Liver (tissue), 8 donors: ENCODE measurements at regions not wholly inside any gene's neighbourhood (a gene's known extent, or its start where the extent isn't known, plus 50 kb on each side); places are given as distances from the start of the nearest gene placed in this dataset.
"Not testable (repeated sequence)": the region's sequence is repeated elsewhere in the genome, so short reads cannot be mapped to it uniquely, and the experiment has no call there.

ENCODE experiments used
- DNase-seq: peaks from one replicate; pipeline ENCODE4 v3.0.0-alpha.2; 2017; ENCODE audit warnings: low spot score
- H3K27ac ChIP-seq, 2 donors: one replicate each; pipeline ENCODE4 v1.7.0; 2013; ENCODE audit warnings: inconsistent platforms in 2 of 2, low read length in 2 of 2, control low read depth in 1 of 2, low read depth in 1 of 2, mild to moderate bottlenecking in 1 of 2
- H3K27me3 ChIP-seq, 4 donors: one replicate each; pipeline versions ENCODE4 v1.6.1 to v1.7.0; 2013; ENCODE audit warnings: low read length in 3 of 4, inconsistent platforms in 1 of 4, mild to moderate bottlenecking in 1 of 4, moderate library complexity in 1 of 4; ENCODE audit not compliant: control insufficient read depth in 4 of 4, insufficient read depth in 4 of 4
- H3K36me3 ChIP-seq, 4 donors: one replicate each; pipeline versions ENCODE4 v1.6.1 to v1.7.0; 2013; ENCODE audit warnings: low read length in 3 of 4, mild to moderate bottlenecking in 3 of 4, low read depth in 1 of 4, moderate library complexity in 1 of 4; ENCODE audit not compliant: control insufficient read depth in 4 of 4, insufficient read depth in 3 of 4
- H3K4me1 ChIP-seq, 4 donors: one replicate each; pipeline versions ENCODE4 v1.6.1 to v1.7.0; 2013; ENCODE audit warnings: low read length in 3 of 4, mild to moderate bottlenecking in 3 of 4, moderate library complexity in 1 of 4; ENCODE audit not compliant: control insufficient read depth in 4 of 4, insufficient read depth in 4 of 4
- H3K4me3 ChIP-seq, 3 donors: one replicate each; pipeline versions ENCODE4 v1.6.1 to v1.7.0; 2013; ENCODE audit warnings: low read length in 3 of 3, control low read depth in 1 of 3, low read depth in 1 of 3, mild to moderate bottlenecking in 1 of 3
- H3K9ac ChIP-seq, 2 donors: one replicate each; pipeline ENCODE4 v1.7.0; 2013; ENCODE audit warnings: low read length in 2 of 2, mild to moderate bottlenecking in 2 of 2, moderate library complexity in 2 of 2, control low read depth in 1 of 2, low read depth in 1 of 2
- H3K9me3 ChIP-seq, 4 donors: one replicate each; pipeline versions ENCODE4 v1.6.1 to v1.7.0; 2013; ENCODE audit warnings: low read length in 3 of 4; ENCODE audit not compliant: control insufficient read depth in 4 of 4
- ATF3 ChIP-seq: IDR thresholded peaks from 2 replicates; pipeline ENCODE4 v1.6.1; 2016; ENCODE audit warnings: antibody characterized with exemption
- FOXA1 ChIP-seq: IDR thresholded peaks from 2 replicates; pipeline ENCODE4 v1.6.1; 2016; ENCODE audit warnings: antibody characterized with exemption
- HNF4A ChIP-seq, 2 donors: conservative IDR thresholded peaks; 2 replicates each; pipeline ENCODE4 v1.6.1; 2016; ENCODE audit warnings: antibody characterized with exemption in 2 of 2, mild to moderate bottlenecking in 2 of 2
- JUND ChIP-seq, 2 donors: IDR thresholded peaks; 2 replicates each; pipeline ENCODE4 v1.6.1; 2016; ENCODE audit warnings: antibody characterized with exemption in 2 of 2
- NR2F2 ChIP-seq: IDR thresholded peaks from 2 replicates; pipeline ENCODE4 v1.6.1; 2016; ENCODE audit warnings: antibody characterized with exemption
- REST ChIP-seq: IDR thresholded peaks from 2 replicates; pipeline ENCODE4 v1.6.1; 2016; ENCODE audit warnings: antibody characterized with exemption, mild to moderate bottlenecking
- RXRA ChIP-seq, 2 donors: IDR thresholded peaks; 2 replicates each; pipeline ENCODE4 v1.6.1; 2017 to 2018; ENCODE audit warnings: antibody characterized with exemption in 2 of 2, mild to moderate bottlenecking in 1 of 2
- YY1 ChIP-seq: IDR thresholded peaks from 2 replicates; pipeline ENCODE4 v1.6.1; 2016; ENCODE audit warnings: antibody characterized with exemption, mild to moderate bottlenecking
- ZBTB33 ChIP-seq: IDR thresholded peaks from 2 replicates; pipeline ENCODE4 v1.6.1; 2016; ENCODE audit warnings: antibody characterized with exemption
- WGBS: extraction: QIAGEN DNeasy Blood & Tissue Kit; methylation state at CpG from one replicate; pipeline ENCODE4 v1.1.7; 2013; 5-methylcytosine and 5-hydroxymethylcytosine counted together
- TF ChIP-seq, protein P1 (sequence below): fragments of 150-350 bp; IDR thresholded peaks from 2 replicates; pipeline ENCODE4 v1.5.1; 2017; ENCODE audit warnings: improper control_type of control experiment, low read depth, low read length; ENCODE audit not compliant: missing input control
- TF ChIP-seq, protein P2 (sequence below): IDR thresholded peaks from 2 replicates; pipeline ENCODE4 v1.6.1; 2016; ENCODE audit warnings: antibody characterized with exemption
- donor health status: healthy.
- donor health status: healthy.
- donor health status: healthy.
- donor health status: healthy.
- donor health status: healthy.

GRCh38 chrX:98299785-98300184 lies 1416.1 kb downstream of the RPA4 start:
- Histone ChIP-seq H3K9ac (no peak overlapping the region), H3K4me1 (no peaks in the 10 kb centered on the region), H3K4me3 (no peak overlapping the region), H3K27me3 (no peaks in the 10 kb centered on the region), H3K9me3 (peaks cover 0 to 1% (median 0%) of the 10 kb centered on the region in 4 donors), H3K27ac (no peak overlapping the region), H3K36me3 (no peaks in the 10 kb centered on the region)
- TF ChIP-seq HNF4A (conservative IDR thresholded peaks at IDR 0.05) (no peak), ZBTB33 (no peak), NR2F2 (no peak), YY1 (no peak), FOXA1 (no peak), REST (no peak), ATF3 (no peak), RXRA (IDR thresholded peaks at IDR 0.05) (no peak), JUND (IDR thresholded peaks at IDR 0.05) (no peak)
- TF ChIP-seq, protein P1, sequence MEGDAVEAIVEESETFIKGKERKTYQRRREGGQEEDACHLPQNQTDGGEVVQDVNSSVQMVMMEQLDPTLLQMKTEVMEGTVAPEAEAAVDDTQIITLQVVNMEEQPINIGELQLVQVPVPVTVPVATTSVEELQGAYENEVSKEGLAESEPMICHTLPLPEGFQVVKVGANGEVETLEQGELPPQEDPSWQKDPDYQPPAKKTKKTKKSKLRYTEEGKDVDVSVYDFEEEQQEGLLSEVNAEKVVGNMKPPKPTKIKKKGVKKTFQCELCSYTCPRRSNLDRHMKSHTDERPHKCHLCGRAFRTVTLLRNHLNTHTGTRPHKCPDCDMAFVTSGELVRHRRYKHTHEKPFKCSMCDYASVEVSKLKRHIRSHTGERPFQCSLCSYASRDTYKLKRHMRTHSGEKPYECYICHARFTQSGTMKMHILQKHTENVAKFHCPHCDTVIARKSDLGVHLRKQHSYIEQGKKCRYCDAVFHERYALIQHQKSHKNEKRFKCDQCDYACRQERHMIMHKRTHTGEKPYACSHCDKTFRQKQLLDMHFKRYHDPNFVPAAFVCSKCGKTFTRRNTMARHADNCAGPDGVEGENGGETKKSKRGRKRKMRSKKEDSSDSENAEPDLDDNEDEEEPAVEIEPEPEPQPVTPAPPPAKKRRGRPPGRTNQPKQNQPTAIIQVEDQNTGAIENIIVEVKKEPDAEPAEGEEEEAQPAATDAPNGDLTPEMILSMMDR: no peak
- TF ChIP-seq, protein P2, sequence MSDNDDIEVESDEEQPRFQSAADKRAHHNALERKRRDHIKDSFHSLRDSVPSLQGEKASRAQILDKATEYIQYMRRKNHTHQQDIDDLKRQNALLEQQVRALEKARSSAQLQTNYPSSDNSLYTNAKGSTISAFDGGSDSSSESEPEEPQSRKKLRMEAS: no peak
- DNase-seq: no peak

- H3K27me3 ChIP-seq, H3K9me3 ChIP-seq, H3K9ac ChIP-seq, H3K36me3 ChIP-seq, H3K4me3 ChIP-seq, H3K4me1 ChIP-seq, DNase-seq, H3K27ac ChIP-seq: not testable (repeated sequence)
- WGBS: 85% methylated on average over 9 of the region's 13 CpGs
Measured at GRCh38 chrX:98300536-98300935, 1416.8 kb downstream of the RPA4 start.
